ENCODE measurements at regions not wholly inside any gene's neighbourhood (a gene's known extent, or its start where the extent isn't known, plus 50 kb on each side); places are given as distances from the start of the nearest gene placed in this dataset.

DNA sequence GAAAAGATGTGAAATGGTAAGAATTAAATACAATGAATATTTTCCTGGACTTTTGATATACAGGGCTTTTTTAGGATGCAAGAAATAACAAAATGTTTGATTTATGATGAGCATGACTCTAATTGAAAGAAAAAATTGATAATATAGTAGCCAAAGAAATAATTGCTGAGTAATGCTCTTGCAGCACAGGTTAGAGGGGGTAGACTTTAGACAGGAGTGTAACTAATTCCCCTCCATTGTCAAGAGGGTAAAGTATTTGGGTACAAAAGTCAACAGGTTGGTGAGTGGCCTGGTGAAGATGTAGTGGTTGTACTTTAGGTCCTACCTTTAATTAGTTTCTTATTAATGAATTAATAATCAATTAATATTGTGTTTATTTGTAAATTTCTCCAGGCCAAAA is 912.3 kb downstream of the KCNJ2 start:
- H3K27me3 ChIP-seq (ENCODE audit: low read length) = no peaks in the 10 kb centered on the region
- no peak overlapping the region for H3K9ac ChIP-seq (ENCODE audit: low read length)
- H3K36me3 ChIP-seq (ENCODE audit: low read length) = no peaks in the 10 kb centered on the region
- H3K4me3 ChIP-seq (ENCODE audit: insufficient read depth, low read length, poor library complexity, severe bottlenecking) = no peak overlapping the region
- no peaks in the 10 kb centered on the region for H3F3A ChIP-seq (ENCODE audit: insufficient read depth)
- no peaks in the 10 kb centered on the region for H3K9me2 ChIP-seq (replicated peaks; ENCODE audit: insufficient read depth, low read length)
- TF ChIP-seq, protein P1, sequence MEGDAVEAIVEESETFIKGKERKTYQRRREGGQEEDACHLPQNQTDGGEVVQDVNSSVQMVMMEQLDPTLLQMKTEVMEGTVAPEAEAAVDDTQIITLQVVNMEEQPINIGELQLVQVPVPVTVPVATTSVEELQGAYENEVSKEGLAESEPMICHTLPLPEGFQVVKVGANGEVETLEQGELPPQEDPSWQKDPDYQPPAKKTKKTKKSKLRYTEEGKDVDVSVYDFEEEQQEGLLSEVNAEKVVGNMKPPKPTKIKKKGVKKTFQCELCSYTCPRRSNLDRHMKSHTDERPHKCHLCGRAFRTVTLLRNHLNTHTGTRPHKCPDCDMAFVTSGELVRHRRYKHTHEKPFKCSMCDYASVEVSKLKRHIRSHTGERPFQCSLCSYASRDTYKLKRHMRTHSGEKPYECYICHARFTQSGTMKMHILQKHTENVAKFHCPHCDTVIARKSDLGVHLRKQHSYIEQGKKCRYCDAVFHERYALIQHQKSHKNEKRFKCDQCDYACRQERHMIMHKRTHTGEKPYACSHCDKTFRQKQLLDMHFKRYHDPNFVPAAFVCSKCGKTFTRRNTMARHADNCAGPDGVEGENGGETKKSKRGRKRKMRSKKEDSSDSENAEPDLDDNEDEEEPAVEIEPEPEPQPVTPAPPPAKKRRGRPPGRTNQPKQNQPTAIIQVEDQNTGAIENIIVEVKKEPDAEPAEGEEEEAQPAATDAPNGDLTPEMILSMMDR (IDR thresholded peaks at IDR 0.05; ENCODE audit: insufficient read depth, low read length, poor library complexity, severe bottlenecking) = no peak
- TF ChIP-seq EZH2phosphoT487 (conservative IDR thresholded peaks at IDR 0.05; ENCODE audit: low read length) = no peak
- no peak overlapping the region for H3K27ac ChIP-seq (ENCODE audit: low read depth, low read length)
- no peak overlapping the region for H2AFZ ChIP-seq (ENCODE audit: low read depth, low read length, severe bottlenecking)
- no peaks in the 10 kb centered on the region for H3K9me3 ChIP-seq (ENCODE audit: insufficient read depth, low read length)
- H3K79me2 ChIP-seq (ENCODE audit: insufficient read depth, low read length) = no peaks in the 10 kb centered on the region
- H3K4me2 ChIP-seq (ENCODE audit: low read depth, low read length, poor library complexity, severe bottlenecking) = no peak overlapping the region
- H4K20me1 ChIP-seq (ENCODE audit: low read depth, low read length) = no peaks in the 10 kb centered on the region

DNA sequence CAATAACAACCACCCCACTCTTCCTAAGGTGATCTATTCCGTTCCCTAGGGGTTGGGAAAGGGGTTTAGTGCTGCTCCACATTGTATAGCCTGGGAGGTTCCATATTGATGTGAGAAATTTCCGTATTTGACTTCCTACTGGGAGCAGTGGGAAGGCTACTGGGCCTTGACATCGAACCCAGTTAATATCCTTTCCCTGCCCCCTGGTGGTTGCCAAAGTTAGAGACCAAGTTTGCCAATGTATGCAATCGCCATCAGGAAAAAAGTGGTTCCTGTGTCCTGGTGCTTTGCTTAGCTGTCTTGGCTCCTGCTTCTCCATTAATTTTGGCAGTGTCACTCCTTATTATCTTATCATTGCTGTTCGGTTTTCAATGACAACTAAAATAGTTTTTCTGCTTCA is 914.9 kb downstream of the KCNJ2 start:
- no peaks in the 10 kb centered on the region for H3K79me2 ChIP-seq (ENCODE audit: insufficient read depth, low read length)
- no peaks in the 10 kb centered on the region for H3K27me3 ChIP-seq (ENCODE audit: low read length)
- H3K4me2 ChIP-seq (ENCODE audit: low read depth, low read length, poor library complexity, severe bottlenecking) = no peak overlapping the region
- no peaks in the 10 kb centered on the region for H4K20me1 ChIP-seq (ENCODE audit: low read depth, low read length)
- no peak overlapping the region for H3K27ac ChIP-seq (ENCODE audit: low read depth, low read length)
- H3K36me3 ChIP-seq (ENCODE audit: low read length) = no peaks in the 10 kb centered on the region
- no peak overlapping the region for H3K9ac ChIP-seq (ENCODE audit: low read length)
- no peaks in the 10 kb centered on the region for H3F3A ChIP-seq (ENCODE audit: insufficient read depth)
- H2AFZ ChIP-seq (ENCODE audit: low read depth, low read length, severe bottlenecking) = no peak overlapping the region
- H3K9me3 ChIP-seq (ENCODE audit: insufficient read depth, low read length) = no peaks in the 10 kb centered on the region
- H3K4me3 ChIP-seq (ENCODE audit: insufficient read depth, low read length, poor library complexity, severe bottlenecking) = no peak overlapping the region
- H3K9me2 ChIP-seq (replicated peaks; ENCODE audit: insufficient read depth, low read length) = no peaks in the 10 kb centered on the region
- no peak for TF ChIP-seq EZH2phosphoT487 (conservative IDR thresholded peaks at IDR 0.05; ENCODE audit: low read length)
- TF ChIP-seq, protein P1 (IDR thresholded peaks at IDR 0.05; ENCODE audit: insufficient read depth, low read length, poor library complexity, severe bottlenecking) = no peak

- Histone ChIP-seq H3K79me2 (ENCODE audit: insufficient read depth, low read length) (no peaks in the 10 kb centered on the region), H3K27ac (ENCODE audit: low read depth, low read length) (no peak overlapping the region), H3K9me3 (ENCODE audit: insufficient read depth, low read length) (no peaks in the 10 kb centered on the region), H2AFZ (ENCODE audit: low read depth, low read length, severe bottlenecking) (no peak overlapping the region), H3K4me2 (ENCODE audit: low read depth, low read length, poor library complexity, severe bottlenecking) (no peak overlapping the region), H4K20me1 (ENCODE audit: low read depth, low read length) (no peaks in the 10 kb centered on the region), H3K4me3 (ENCODE audit: insufficient read depth, low read length, poor library complexity, severe bottlenecking) (no peak overlapping the region), H3K9me2 (replicated peaks; ENCODE audit: insufficient read depth, low read length) (no peaks in the 10 kb centered on the region), H3K36me3 (ENCODE audit: low read length) (no peaks in the 10 kb centered on the region), H3F3A (ENCODE audit: insufficient read depth) (no peaks in the 10 kb centered on the region), H3K9ac (ENCODE audit: low read length) (no peak overlapping the region), H3K27me3 (ENCODE audit: low read length) (no peaks in the 10 kb centered on the region)
- TF ChIP-seq EZH2phosphoT487 (conservative IDR thresholded peaks at IDR 0.05; ENCODE audit: low read length) = no peak
- TF ChIP-seq, protein P1 (IDR thresholded peaks at IDR 0.05; ENCODE audit: insufficient read depth, low read length, poor library complexity, severe bottlenecking) = no peak
Measured at GRCh38 chr17:71084838-71085237, 915.5 kb downstream of the KCNJ2 start.
